Esophagus squamous epithelium (tissue), 4 donors: ENCODE measurements at regions not wholly inside any gene's neighbourhood (a gene's known extent, or its start where the extent isn't known, plus 50 kb on each side); places are given as distances from the start of the nearest gene placed in this dataset.

Experiments used
- POLR2A ChIP-seq, 4 donors: fragments of 450-650 bp; IDR thresholded peaks; one replicate each; pipeline ENCODE4 v1.6.1; 2017; ENCODE audit warnings: antibody characterized with exemption in 4 of 4, mild to moderate bottlenecking in 4 of 4, moderate library complexity in 3 of 4
- TF ChIP-seq, protein P1 (sequence below), 6 experiments: fragments of 450-650 bp in 4 of 6; fragments of 200-600 bp in 2 of 6; sonication (generic) in 2 of 6; IDR thresholded peaks; one replicate each; pipeline ENCODE4 v1.5.1; 2016 to 2019; ENCODE audit warnings: antibody characterized with exemption in 6 of 6, mild to moderate bottlenecking in 4 of 6, moderate library complexity in 4 of 6

DNA sequence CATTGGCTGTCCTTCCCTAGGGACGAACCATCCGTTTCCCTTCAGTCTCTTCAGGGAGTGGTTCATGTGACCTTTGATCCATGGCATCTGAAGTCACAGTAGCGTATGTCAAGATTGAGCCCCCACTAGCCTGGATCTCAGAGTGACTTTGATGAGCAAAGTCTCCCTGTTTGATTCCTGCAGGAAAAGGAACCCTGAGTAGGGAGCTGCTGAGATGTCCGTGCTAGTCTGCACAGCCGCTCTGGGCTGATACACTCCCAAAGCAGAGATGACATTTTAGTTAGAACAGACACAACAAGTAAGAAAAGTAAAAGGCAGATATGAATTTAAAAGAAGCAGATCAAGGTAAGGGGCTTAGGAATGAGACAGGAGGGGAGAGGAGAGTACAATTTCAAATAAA is 899.4 kb downstream of the C6orf118 start:
- TF ChIP-seq, protein P1, sequence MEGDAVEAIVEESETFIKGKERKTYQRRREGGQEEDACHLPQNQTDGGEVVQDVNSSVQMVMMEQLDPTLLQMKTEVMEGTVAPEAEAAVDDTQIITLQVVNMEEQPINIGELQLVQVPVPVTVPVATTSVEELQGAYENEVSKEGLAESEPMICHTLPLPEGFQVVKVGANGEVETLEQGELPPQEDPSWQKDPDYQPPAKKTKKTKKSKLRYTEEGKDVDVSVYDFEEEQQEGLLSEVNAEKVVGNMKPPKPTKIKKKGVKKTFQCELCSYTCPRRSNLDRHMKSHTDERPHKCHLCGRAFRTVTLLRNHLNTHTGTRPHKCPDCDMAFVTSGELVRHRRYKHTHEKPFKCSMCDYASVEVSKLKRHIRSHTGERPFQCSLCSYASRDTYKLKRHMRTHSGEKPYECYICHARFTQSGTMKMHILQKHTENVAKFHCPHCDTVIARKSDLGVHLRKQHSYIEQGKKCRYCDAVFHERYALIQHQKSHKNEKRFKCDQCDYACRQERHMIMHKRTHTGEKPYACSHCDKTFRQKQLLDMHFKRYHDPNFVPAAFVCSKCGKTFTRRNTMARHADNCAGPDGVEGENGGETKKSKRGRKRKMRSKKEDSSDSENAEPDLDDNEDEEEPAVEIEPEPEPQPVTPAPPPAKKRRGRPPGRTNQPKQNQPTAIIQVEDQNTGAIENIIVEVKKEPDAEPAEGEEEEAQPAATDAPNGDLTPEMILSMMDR (IDR thresholded peaks at IDR 0.05): no peak
- no peak for TF ChIP-seq POLR2A (IDR thresholded peaks at IDR 0.05)
